Muscle of leg (tissue), 3 donors: ENCODE measurements at regions not wholly inside any gene's neighbourhood (a gene's known extent, or its start where the extent isn't known, plus 50 kb on each side); places are given as distances from the start of the nearest gene placed in this dataset.
A peak's percentile ranks its signal among the peaks of the same experiment; 100 is the strongest.

Experiments
- DNase-seq: peaks from one replicate; pipeline ENCODE4 v3.0.0; 2013
- H3K27ac ChIP-seq: one replicate; pipeline ENCODE4 v1.5.1; 2013; ENCODE audit warnings: mild to moderate bottlenecking, low read length, control low read depth
- H3K27me3 ChIP-seq: one replicate; pipeline ENCODE4 v1.6.1; 2013; ENCODE audit warnings: low read length; ENCODE audit not compliant: control insufficient read depth, insufficient read depth
- H3K36me3 ChIP-seq: one replicate; pipeline ENCODE4 v1.6.1; 2013; ENCODE audit warnings: low read length; ENCODE audit not compliant: control insufficient read depth, insufficient read depth
- H3K4me1 ChIP-seq: one replicate; pipeline ENCODE4 v1.6.1; 2013; ENCODE audit warnings: low read length; ENCODE audit not compliant: control insufficient read depth, insufficient read depth
- H3K4me3 ChIP-seq: one replicate; pipeline ENCODE4 v1.5.1; 2013; ENCODE audit warnings: low read length, control low read depth
- H3K9me3 ChIP-seq: replicated peaks from 2 replicates; pipeline ENCODE4 v1.6.1; 2013; ENCODE audit warnings: low read depth, low read length; ENCODE audit not compliant: control insufficient read depth
- WGBS: methylation state at CpG from one replicate; pipeline ENCODE4 v1.1.5; 2013; ENCODE audit warnings: missing lambda C conversion rate; ENCODE audit not compliant: insufficient coverage; 5-methylcytosine and 5-hydroxymethylcytosine counted together

DNA sequence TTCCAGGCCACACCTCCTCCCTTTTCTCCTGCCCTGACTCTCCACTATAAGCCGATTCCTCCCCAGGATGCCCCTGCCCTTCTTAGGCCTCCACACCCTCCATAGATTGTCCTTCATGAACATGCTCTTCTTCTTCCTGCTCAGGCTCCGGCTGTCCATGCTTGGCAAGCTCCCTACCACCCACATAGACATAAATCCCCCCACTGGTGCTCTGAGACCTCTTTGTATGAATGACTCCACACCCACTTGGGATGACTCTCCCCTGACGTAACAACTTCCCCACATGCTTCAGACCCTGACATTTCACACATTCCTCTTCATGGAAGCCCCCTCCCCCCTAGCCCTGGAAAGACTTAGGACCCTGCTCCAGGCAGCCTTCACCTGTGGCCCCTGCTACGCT is 542.5 kb upstream of the LARGE1 start:
- Histone ChIP-seq H3K4me3 (no peak overlapping the region), H3K4me1 (no peaks in the 10 kb centered on the region), H3K9me3 (no peaks in the 10 kb centered on the region), H3K27me3 (no peaks in the 10 kb centered on the region), H3K36me3 (no peaks in the 10 kb centered on the region), H3K27ac (no peak overlapping the region)
- no peak for DNase-seq
- 63% methylated on average over 3 of the region's 4 CpGs for WGBS

DNA sequence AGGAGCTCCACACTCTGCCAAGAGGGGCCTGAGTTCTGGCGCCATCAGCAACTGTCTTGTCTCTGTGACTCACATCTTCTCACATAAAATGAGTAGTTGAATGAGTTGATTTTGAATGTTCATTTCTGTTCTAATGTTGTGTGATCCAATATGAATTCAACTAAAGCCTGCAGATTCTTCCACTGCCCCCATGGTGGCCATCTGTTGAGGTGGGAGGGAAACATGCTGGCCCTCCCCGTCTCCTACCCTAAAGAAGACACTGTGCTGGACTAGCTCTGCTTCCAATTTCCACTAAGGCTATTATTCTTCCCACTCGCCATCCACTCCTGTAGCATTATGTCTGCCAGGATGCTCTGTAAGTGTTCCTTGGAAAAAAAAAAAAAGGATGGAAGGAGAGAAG is 555.6 kb upstream of the LARGE1 start:
- Histone ChIP-seq H3K4me3 (no peak overlapping the region), H3K4me1 (no peaks in the 10 kb centered on the region), H3K9me3 (peaks cover 2% of the 10 kb centered on the region), H3K27ac (no peak overlapping the region), H3K27me3 (no peaks in the 10 kb centered on the region), H3K36me3 (no peaks in the 10 kb centered on the region)
- no peak for DNase-seq
- no CpG with 5 or more reads among the region's 3 CpGs for WGBS

DNA sequence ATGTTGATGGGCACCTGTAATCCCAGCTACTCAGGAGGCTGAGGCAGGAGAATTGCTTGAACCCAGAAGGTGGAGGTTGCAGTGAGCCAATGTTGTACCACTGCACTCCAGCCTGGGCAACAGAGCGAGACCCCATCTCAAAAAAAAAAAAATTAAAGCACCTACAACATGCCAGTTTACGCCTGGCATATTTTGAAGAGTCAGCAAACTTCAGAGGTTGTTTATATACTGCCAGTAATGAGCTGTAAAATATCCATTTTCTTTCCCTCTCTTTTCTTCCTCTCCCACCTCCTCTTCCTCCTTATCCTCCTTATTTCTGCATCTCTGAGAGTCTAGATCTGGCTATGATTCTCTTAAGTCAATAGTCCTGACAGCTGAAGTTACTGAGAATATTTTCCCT is 556.5 kb upstream of the LARGE1 start:
- no CpG with 5 or more reads among the region's 2 CpGs for WGBS
- Histone ChIP-seq H3K4me3 (no peak overlapping the region), H3K27ac (no peak overlapping the region), H3K4me1 (no peaks in the 10 kb centered on the region), H3K9me3 (peaks cover 8% of the 10 kb centered on the region), H3K36me3 (no peaks in the 10 kb centered on the region), H3K27me3 (no peaks in the 10 kb centered on the region)
- DNase-seq, result no peak

DNA sequence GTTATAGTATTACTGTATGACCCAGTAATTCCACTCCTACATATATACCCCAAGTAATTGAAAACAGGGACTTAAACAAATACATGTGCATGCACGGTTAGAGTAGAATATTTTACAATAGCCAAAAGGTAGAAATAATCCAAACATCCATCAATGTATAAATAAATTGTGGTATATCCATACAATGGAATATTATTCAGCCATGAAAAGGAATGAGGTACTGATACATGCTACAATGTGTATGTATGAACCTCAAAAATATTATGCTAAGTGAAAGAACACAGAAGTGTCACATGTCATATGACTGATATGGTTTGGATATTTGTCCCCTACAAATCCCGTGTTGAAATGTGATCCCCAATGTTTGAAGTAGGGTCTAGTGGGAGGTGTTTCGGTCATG is 560.8 kb upstream of the LARGE1 start:
- no peak overlapping the region for H3K27ac ChIP-seq
- 90% methylated on average over 2 of the region's 3 CpGs for WGBS
- no peak overlapping the region for H3K4me3 ChIP-seq
- peaks cover 8% of the 10 kb centered on the region for H3K9me3 ChIP-seq
- H3K27me3 ChIP-seq, result no peaks in the 10 kb centered on the region
- no peaks in the 10 kb centered on the region for H3K4me1 ChIP-seq
- DNase-seq, result no peak
- no peaks in the 10 kb centered on the region for H3K36me3 ChIP-seq

DNA sequence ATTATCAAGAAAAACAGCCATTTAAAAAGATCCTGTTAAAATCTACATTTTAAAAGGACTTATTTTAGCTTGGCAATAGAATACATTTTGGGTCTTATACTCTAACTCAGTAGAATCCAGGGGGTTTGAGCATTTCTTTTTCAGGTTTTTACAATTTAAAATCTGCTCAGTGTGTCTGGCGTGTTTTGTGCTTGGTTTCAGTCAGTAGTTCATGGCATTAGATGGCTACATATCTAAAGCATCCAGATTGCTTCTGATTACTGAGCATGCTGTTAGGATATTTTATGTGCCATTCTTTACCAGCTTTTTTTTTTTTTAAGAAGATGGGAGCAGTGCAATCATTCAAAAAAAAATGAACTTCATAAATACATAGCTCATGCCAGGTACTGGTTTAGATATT is 566.1 kb upstream of the LARGE1 start:
- Histone ChIP-seq H3K9me3 (peaks cover 2% of the 10 kb centered on the region), H3K4me1 (no peaks in the 10 kb centered on the region), H3K27me3 (no peaks in the 10 kb centered on the region), H3K4me3 (no peak overlapping the region), H3K36me3 (no peaks in the 10 kb centered on the region), H3K27ac (no peak overlapping the region)
- DNase-seq, result no peak
- 60% methylated on average over 1 of the region's 1 CpG for whole genome bisulfite sequencing

DNA sequence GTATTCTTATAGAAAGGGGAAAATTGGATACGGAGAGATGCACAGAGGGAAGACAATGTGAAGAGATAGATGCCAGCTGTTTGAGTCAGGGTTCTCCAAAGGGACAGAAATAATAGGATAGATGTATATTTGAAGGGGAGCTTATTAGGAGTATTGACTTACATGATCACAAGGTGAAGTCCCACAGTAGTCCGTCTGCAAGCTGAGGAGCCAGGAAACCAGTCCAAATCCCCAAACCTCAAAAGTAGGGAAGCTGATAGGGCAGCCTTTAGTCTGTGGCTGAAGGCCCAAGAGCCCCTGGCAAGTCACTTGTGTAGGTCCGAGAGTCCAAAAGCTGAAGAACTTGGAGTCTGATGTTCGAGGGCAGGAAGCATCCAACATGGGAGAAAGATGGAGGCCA is 569.6 kb upstream of the LARGE1 start:
- no peaks in the 10 kb centered on the region for H3K27me3 ChIP-seq
- peaks cover 2% of the 10 kb centered on the region for H3K9me3 ChIP-seq
- DNase-seq, result no peak
- no peak overlapping the region for H3K4me3 ChIP-seq
- 56% methylated on average over 4 of the region's 4 CpGs for WGBS
- no peaks in the 10 kb centered on the region for H3K4me1 ChIP-seq
- H3K36me3 ChIP-seq, result no peaks in the 10 kb centered on the region
- H3K27ac ChIP-seq, result no peak overlapping the region

DNA sequence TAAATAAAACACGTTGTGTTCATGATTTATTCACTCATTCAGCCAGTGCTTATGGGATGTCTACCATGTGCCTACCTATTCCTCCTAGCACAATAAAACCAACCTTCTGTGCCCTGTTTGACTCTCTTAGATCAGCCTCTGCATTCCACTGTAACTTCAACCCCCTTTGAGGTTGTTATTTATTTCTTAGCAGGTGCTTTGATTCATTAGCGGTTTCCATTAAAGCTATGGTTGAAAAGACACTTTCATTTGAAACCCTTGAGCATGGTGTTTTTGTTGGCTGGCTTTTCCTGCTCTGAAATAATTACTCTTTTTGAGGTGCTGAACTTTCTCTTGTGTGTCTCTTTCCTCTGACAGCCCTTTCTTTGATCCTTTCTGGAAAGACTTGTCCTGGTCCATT is 570.6 kb upstream of the LARGE1 start:
- WGBS, result no CpG with 5 or more reads among the region's 2 CpGs
- H3K36me3 ChIP-seq, result no peaks in the 10 kb centered on the region
- peaks cover 2% of the 10 kb centered on the region for H3K9me3 ChIP-seq
- no peak for DNase-seq
- H3K4me3 ChIP-seq, result no peak overlapping the region
- H3K27ac ChIP-seq, result no peak overlapping the region
- H3K4me1 ChIP-seq, result no peaks in the 10 kb centered on the region
- no peaks in the 10 kb centered on the region for H3K27me3 ChIP-seq

DNA sequence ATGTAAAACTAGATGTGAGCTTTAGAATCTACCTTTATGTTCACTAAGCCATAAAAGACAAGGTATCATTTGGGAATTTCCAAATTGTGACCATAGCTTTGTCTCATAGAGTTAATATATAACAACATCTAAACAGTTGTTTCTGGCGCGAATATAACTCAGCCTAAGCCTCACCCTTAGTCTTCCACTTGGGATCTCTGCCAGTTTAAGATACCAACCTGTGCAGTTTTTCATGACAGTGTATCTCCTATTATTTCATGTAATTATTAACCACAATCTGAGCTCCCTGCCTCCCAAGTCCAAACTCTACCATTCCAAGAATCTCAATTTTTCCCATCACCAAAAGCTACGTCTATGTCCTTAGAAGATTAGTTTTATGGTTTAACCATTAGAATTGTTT is 572.5 kb upstream of the ISX start:
- DNase-seq, result no peak
- Histone ChIP-seq H3K9me3 (peaks cover 2% of the 10 kb centered on the region), H3K4me3 (no peak overlapping the region), H3K4me1 (no peaks in the 10 kb centered on the region), H3K27me3 (no peaks in the 10 kb centered on the region), H3K36me3 (no peaks in the 10 kb centered on the region), H3K27ac (no peak overlapping the region)
- no CpG with 5 or more reads among the region's 3 CpGs for WGBS

DNA sequence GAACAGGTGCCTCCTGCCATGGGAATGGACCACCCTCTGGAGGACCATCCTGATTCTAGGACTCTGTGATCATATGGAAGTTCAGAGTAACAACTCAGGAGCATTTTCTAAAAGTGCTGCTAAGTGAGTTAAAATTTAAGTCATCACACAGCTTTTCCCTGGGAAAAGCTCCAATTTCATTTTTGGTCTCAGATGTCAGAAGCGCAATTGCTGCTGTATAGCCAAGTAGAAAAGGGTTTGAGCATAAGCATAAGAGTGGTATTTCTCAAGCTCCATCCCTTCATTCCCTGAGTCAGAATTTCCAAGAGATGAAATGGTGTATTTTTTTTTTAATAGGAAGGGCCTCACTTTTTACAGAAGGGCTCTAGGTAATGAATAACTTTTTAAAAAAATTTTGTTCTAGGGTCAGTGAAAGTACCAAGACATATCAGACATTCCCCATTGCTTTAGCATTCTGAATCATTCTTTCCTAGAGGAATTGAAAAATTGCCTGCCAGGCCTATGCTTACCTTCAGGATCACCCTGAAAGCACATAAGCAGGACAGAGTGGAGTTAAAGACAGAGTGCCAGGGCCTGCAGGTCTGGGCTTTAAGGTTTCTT is 564.5 kb upstream of the ISX start:
- Histone ChIP-seq H3K36me3 (no peaks in the 10 kb centered on the region), H3K4me3 (no peak overlapping the region), H3K4me1 (no peaks in the 10 kb centered on the region), H3K27me3 (no peaks in the 10 kb centered on the region), H3K9me3 (no peaks in the 10 kb centered on the region), H3K27ac (no peak overlapping the region)
- WGBS, result no CpG with 5 or more reads among the region's 1 CpG
- peak; percentile 79 for DNase-seq

DNA sequence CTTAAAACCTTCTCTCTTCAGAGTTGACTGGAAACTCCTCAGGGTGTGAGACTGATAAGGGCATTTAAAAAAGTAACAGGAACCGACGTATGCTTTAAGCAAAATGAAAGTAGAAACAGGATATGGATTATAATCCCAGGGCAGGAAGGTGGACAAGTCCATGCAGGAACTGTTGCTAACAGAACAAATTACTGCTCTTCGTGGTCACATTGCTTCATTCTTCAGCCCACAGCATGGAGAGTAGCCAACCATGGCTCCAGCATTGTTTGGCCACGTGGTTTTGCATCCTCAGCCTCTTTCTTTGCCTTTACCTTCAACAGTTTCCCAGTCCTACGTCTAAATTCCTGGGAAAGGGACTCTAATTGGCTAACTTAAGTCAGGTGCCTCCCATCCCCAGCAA is 563.1 kb upstream of the ISX start:
- 17% methylated on average over 2 of the region's 5 CpGs for WGBS

DNA sequence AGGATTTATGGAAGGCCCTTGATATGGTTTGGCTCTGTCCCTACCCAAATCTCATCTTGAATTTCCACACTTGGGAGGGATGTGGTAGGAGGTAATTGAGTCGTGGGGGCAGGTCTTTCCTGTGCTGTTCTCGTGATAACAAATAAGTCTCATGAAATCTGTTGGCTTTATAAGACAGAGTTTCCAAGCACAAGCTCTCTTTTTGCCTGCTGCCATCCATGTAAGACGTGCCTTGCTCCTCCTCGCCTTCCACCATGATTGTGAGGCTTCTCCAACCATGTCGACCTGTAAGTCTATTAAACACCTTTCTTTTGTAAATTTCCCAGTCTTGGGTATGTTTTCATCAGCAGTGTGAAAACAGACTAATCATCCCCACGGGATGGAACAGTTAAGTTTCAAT is 557.2 kb upstream of the ISX start:
- WGBS, result 71% methylated on average over 4 of the region's 6 CpGs
- Histone ChIP-seq H3K27me3 (no peaks in the 10 kb centered on the region), H3K4me1 (no peaks in the 10 kb centered on the region), H3K36me3 (no peaks in the 10 kb centered on the region), H3K27ac (no peak overlapping the region), H3K9me3 (no peaks in the 10 kb centered on the region), H3K4me3 (no peak overlapping the region)
- DNase-seq, result no peak

More for the DNA sequence above, 563.1 kb upstream of the ISX start:
- Histone ChIP-seq H3K36me3 (no peaks in the 10 kb centered on the region), H3K4me3 (no peak overlapping the region), H3K27me3 (no peaks in the 10 kb centered on the region), H3K9me3 (no peaks in the 10 kb centered on the region), H3K27ac (no peak overlapping the region), H3K4me1 (no peaks in the 10 kb centered on the region)
- DNase-seq, result no peak
